ENCODE measurements at regions not wholly inside any gene's neighbourhood (a gene's known extent, or its start where the extent isn't known, plus 50 kb on each side); places are given as distances from the start of the nearest gene placed in this dataset.
"Not testable (repeated sequence)": the region's sequence is repeated elsewhere in the genome, so short reads cannot be mapped to it uniquely, and the experiment has no call there.

DNA sequence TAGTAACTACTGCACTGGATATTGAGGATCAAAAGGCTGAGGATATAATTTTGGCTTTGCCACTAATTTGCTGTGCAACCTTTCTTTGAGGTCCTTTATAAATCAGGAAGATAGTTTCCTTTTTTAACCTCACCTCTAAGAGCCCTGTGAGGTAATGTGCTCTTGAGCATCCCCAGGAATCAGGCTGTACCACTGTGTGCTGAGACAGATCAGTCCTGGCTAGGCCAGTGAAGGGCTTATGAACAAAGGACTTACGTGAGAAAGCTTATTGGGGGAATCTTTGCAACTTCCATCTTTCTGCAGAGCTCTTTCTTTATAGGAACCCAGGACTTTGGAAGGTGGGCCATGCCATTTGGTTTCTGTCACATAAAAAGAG, 188.9 kb downstream of the SIPA1L2 start:
- DNase-seq: no peak

DNA sequence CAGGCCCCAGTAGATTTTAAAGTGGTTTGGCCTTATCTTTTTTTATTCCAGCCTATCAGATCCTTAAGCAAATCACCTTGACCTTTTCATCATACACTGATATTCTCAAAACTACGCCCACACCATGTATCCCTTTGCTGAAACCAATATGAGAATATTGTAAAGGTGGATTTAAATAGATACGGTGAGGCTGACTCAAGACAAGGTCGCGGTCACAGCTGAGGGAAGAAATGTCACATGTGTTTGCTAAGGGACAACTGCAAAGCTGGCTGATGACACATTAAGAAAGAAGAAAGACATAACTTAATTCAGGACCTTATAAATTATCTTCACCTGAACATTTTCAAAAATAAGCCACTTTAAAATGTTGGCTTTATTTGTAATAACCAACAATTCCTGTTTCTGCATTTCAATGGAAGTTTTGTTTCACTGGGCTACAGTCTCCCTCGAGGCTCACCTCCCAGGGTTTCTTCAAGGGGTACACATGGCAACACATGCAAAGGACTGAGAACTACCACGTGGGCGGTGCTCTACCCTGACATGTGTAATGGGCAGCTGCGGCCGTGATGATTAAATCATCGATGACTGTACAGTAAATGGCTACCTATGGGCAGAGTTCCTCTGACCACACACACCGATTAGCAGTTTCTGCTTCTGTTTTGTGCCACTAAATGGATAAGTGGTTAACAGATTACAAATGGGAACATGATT, 189.5 kb downstream of the SIPA1L2 start:
- DNase-seq: no peak

DNA sequence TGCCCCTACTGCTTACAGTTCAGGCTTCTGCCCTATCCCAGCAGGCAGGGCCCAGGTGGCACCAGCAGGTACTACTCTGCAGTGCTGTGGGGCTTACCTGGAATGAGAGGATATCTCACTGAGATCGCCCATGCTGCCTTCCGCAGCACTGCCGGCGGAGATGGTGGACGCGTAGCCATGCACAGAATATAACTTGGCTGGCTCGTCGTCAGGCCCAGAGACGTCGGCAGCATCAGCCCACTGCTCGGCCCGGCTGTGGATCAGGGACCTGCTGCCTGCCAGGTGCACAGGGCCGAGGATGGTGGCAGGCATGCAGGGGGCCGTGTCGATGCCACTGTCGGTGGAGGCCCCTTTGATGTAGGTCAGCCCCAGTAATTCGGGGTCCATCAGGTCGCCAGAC, 190.9 kb downstream of the SIPA1L2 start:
- DNase-seq: no peak

DNA sequence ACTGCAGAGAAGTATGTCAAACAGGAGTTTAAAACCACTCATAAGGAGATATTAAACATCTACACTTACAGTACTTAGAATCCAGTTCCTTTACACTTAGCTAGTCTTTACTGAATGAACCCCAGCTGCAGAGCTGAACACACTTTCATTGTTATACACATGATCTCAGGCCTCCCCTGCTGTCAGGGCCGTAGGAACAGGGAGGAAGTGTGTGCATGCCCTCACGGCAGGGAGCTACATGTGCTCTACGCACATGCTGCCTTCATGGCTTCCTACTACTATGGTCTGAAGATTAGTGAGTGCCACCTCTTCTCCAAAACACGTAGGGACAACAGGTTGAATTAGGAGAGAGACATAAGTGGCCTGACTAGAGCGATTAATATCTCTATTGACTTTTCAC, 191.5 kb downstream of the SIPA1L2 start:
- DNase-seq: no peak

DNA sequence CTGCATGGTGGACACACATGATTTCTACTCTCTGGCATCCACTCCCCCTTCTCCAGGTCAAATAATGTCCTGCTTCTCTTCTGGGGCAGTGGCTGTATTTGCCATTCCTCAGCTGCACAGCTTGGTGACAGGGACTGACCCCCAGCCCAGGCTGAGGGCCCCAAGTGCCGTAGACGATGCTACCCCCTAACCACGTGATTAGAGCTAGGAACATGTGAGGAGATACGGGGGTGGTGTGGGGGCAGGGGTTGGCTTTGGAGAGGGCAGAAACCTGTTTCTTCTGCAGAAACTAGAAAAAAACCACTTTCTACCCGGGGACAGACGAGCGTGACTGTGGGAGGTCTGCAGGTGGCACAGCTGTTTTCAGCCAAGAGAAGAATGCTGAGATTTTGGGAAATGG, 192.4 kb downstream of the SIPA1L2 start:
- no peak for DNase-seq

DNA sequence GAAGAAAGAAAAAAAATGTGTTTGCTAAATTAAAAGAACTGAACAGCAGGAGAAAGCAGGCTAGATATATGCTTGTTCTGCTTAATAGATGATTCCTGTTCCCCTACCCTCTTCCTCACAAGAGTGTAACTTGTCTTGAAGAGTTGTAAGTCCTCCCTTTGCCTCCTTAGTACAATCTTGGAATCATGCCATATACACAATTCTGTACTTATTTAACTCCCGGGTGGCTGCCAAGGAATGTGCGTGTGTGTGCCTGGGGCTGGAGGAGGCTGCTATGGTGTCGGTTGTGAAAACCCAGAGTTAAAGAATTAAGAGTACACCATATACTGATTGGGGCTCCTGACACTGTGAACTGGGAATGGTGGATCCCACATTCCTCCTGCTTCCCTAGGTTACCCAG, 194.2 kb downstream of the SIPA1L2 start:
- DNase-seq: no peak

DNA sequence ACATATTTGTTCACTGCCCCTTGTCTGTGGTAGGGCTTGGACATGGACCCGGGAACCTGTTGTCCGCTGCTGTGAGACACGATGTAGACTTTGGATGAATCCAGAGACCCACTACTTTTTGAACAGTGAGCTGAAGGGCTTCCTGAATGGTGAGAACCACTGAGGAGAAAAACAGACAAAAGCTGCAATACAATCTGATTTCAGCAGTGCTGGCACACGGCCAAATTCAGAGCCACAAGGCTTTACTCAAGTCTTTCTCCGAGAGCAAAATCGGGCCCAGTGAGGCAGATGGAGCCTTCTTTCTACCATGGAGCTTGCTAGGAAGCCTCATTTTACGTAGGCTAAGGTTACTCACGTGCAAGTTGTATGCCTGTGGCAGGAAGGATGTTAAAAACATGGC, 197.6 kb downstream of the SIPA1L2 start:
- peak; percentile 71 for DNase-seq

DNA sequence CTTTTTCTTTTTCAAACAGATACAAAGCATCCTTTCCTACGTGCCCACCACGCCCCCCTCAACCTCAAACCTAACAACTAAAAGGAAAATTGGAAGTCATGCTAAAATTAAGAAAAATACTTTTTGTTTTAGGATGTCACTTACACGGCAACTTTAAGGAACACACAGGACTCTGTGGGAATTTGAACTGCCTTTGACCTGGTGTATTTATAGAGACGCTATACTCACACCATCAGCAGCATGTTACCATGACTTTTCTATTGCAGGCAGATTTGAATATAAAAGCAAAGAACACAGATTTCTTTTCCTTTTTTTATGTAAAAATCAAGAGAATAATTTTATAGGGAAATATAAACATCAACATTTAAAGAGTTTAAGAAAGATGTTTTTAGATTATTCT, 198.2 kb downstream of the SIPA1L2 start:
- DNase-seq: no peak

DNA sequence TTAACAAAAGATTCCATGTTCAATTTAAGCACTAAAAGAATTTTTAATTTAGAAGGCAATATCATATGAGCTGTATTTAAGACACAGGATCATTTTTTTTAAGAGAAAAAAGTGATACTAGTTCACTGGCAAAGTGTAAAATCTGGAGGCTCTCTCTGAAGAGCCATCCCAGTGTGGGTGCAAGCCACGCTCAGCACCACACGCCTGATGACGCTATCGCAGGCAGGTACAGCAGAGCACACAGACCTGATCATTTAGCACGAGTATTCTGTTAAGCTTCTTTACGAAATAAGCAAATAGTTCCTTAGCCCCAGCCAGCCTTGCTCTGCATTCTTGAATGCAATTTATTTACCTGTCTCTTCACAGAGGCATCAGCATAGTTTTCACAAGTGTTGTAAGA, 198.6 kb downstream of the SIPA1L2 start:
- DNase-seq: no peak

DNA sequence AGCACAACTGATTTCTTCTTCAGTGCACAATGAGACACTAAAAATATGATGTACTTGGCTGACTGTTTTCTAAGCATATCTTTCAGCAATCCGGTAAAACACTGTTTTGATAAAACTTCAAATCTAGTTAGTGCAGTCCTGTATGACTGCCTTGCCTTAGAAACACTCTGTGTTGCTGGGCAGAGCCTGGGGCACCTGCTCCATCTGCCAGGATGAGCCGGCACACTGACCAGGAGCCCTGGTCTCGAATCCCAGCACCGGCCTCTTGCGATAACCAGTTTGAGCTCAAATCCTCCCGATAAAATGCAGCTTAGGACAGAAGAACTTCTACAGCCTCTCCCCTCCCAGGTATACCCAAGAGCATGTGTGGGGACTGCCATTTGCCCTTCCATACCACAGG, 199.5 kb downstream of the SIPA1L2 start:
- DNase-seq: no peak

DNA sequence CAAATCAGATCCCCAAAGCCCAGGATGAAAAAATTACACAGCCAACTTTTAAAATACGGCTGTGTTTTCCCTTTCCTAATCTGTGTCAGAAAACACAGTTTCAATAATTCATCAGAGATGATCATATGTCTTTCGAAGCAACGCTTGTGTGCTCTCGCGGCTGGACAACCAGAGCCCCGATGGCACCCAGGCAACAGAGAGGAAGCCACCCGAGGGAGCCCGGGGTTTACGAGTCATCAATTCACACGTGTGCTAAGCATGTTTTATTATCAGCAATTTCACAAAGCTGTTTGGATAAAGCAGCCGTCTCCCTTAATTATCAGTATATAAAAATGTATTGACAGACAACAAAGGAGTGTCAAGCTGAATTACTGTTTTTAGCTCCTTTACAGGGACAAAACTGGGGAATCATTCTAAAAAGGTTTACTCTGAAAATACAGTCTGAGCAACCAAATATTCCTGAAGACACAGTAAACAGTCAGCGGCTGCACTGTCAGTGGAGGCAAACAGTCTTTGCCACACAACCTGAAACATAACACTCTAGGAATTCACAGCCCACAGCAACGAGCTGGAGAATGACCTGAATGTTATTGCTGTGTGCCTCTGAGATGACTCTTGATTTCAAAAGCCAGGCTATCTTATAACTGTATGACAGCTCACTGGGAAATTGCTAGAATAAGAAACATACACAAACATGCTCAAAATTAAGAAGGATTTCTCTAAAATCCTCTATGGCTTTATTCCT, 201.0 kb downstream of the SIPA1L2 start:
- DNase-seq: no peak

DNA sequence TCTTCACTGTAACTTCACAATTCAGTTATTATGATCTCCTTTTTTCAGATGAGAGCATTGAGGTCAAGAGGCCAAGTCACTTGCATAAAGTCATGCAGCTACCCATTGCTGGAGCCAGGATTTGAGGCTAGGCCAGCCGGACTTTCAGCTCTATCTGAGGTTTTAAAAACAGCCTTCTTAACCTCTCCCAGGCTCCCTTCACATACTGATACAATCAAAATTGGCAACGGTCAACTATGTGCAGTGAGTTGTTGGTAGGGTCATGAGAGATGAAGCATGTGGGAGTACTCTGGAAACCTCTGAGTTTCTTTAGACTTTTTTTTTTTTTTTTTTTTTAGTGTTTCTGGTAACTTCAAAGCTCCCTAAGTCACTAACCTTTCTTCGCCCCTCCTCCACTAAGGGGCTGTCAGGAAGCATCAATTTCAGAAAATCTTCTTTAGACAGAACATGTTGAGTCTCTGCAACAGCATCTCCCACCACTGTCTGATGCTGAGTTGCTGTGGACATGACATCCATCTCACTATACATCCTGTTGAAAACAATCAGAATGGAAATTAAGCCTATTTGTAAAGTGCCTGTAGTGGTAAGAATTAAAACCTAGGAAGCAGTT, 201.8 kb downstream of the SIPA1L2 start:
- no peak for DNase-seq

DNA sequence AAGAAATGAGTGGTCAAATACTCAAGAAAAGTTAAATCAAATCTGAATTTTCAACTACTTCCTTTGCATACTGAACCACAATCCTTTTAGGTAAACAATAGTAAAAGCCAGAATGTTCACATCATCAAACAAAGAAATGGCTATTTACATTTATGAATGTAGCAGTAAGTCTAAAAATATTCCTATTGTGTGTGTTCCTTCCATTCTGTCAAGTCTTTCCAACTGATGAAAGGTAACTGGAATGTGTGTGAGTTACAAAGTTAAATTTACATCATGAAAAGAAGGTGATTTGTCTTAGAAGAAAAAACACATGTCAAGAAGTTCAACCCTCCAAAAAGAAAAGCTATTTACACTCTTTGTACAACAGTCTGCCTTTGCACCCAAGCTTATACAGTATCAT, 203.1 kb downstream of the SIPA1L2 start:
- no peak for DNase-seq

DNA sequence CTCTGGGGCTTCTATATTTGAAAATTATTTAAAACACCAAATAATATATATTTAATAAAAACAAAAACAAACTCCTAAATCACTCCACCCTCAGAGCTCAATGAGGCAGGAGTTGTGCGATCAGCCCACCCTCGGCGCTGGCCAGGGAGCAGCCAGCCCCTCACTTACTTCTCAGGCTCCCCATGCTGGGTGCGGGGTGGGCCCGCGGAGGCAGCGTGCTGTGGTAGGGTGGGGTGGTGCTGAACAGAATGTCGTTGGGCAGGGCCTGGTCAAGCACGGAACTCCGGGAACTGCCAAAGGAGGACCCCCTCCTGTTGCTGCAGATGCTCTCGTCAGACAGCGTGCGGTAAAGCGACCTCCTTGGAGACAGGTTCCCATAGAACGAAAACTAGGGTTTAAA, 204.5 kb downstream of the SIPA1L2 start:
- DNase-seq: no peak

DNA sequence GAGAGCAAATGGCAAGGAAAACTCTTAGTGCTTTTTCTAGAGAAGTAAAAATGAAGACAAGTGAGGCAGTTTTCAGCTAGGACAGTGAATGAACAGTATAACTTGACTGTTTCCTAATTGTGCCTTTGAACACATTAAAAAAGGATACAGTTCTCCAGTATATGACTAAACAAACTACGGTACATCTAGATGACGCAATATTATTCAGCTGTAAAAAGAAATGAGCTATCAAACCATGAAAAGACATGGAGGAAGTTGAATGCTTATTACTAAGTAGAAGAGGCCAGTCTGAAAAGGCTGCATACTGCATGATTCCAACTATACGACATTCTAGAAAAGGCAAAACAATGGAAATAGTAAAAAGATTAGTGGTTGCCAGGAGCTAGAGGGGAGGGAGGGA, 206.3 kb downstream of the SIPA1L2 start:
- no peak for DNase-seq

DNA sequence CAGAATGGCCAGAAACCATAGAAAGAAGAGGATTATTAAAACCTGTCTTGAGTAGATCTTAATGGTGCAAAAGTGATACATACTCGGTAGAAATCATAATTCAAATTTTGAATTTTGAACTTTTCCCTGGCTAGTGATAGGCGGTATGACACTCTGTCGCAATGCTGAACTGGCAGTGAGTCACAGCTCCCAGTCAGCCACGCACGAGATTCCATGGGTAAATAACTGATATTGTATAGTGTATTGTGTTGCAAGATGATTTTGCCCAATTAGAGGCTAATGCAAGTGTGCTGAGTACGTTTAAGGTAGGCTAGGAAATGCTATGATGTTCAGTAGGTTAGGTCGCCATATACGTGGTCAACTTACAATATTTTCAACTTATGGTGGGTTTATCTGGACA, 207.0 kb downstream of the SIPA1L2 start:
- DNase-seq: no peak

DNA sequence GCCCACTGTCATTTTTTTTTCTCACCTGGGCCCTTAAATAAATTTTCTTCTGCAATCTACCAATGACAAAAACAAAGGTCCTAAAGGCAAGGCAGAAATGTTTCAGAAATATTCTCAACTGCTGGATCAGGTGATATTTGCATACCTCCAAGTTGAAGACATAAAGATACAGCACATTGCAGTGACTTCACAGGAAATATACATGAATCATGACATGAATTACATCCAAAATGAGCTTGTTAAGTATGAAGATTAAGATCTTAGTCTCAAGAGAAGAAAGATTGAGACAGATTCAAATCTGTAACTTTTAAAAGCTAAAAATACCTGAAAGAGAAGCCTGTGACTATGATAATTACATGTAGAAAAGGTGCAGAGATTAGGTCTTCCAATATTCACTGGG, 207.8 kb downstream of the SIPA1L2 start:
- no peak for DNase-seq

DNA sequence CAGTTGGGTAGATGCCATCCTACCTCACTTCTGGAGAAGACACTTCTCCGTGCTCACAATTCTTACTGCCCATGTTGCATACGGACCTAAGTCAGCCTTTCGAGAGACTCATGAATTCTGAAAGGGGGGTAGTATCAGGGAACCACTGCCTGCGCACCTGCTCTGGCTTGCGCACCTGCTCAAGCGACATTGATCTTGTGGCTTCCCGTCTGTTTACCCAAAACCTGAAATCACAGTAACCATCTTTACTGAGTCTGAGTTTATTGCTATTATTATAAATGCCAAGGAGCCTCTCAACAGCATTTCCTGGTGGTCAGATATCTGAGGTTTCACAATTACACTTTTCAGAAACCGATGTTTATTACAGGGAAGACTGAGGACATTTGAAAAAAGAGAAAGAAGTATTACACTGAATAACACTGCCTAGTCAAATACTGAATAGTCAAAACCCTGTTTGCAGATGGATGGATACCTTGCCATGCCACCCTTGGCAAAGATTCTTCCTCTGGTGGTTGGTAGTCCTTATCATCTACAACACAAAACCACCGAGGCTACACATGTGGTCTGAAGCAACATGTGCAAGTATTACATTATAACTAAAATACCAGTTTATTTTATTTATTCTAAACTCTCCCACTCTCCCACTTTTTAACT, 208.7 kb downstream of the SIPA1L2 start:
- no peak for DNase-seq

DNA sequence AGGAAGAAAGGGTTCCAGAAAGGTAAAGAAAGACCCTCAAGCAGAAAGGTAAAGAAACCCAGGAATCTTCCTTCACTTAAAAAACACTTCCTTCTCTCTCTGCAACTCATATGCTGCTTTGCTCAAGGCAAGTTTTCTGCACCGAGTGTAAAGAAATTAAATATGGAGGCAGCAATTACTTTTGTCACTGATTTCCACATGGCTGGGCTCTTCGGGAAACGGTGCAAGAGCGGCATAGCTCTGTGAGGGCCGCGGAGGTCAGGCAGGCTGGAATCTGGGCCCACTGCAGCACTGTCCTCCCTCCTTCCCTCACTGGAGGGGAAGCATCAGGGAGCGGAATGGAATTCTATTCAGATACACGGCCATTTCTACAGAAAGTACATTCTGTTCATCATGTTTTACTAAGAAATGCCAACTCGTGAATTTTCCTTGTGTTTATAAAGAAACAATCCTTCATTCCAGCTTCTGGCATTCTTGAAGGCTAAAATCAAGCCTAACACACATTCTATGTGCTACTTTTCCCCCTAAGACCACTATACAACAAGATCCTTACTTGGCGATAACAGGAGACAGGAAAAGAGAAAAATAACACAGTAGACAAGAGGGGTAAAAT, 212.2 kb downstream of the SIPA1L2 start:
- DNase-seq: no peak

DNA sequence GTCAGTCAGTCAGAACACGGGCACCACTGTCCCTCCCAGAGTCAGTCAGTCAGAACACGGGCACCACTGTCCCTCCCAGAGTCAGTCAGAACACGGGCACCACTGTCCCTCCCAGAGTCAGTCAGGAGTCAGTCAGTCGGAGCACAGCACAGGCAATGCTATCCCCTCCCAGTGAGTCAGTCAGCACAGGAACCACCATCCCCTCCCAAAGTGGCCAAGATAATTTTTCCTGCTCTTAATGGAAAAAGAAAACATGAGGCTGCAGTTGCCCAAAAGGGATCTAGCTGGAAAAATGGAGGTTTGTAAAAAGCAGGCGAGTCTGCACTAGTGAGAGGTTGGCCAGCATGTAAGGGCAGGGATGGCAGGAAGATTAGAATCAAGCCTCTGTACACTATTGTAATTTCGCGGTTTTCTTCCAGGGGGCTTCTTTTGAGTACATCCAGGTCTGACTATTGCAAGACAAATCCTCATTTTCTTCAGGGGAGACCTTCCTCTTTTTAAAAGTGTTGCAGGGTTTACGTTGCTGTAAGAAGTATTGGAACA, 213.8 kb downstream of the SIPA1L2 start:
- no peak for DNase-seq

DNA sequence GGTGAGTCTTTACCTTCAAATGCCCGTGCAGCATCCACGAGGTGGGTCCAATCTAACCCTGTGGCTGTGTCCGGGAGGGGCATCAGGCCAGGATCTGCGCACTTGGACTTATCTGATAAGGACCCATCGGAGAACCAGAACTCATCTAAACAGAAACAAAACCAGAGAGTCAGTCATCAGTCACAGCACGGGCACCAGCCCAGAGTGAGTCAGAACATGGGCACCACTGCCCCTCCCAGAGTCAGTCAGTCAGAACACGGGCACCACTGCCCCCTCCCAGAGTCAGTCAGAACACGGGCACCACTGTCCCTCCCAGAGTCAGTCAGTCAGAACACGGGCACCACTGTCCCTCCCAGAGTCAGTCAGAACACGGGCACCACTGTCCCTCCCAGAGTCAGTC, 214.5 kb downstream of the SIPA1L2 start:
- not testable (repeated sequence) for DNase-seq

DNA sequence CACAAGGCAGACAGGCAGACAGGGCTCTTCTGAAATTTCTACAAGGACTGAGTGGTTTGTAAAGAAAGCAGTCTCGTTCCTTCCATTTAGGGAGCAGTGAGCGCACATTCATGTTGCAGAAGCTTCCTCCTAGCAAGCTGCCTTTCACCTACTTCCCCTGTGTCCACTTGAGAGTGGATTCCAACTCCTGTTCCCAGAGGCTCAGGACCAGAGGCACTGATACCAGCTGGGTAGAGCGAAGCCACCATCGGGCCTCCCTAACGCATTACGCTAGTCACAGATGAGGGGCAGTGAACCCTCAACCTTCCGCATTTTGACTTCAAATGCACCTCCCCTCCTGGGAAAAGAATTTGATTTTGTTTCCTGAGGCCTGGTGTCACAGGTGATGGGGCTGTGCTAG, 215.8 kb downstream of the SIPA1L2 start:
- DNase-seq: no peak

DNA sequence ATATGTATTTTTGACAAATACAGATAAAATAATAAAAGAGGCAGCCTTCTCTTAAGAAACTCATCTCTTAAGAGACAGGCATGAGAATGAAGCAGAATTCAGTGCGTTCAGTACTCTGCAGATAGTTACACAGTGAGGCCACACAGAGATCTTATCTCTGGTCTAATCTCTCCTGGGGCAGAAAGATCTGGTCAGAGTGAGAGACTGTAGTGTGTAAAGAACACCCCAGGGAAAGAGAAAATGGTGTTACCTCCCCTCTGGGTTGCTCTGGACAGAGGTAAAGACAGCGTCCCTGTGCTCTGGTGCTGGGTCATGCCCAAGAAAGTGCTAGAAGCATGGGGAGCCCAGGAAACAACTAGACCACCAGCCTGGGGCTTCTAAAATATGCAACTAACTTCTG, 216.3 kb downstream of the SIPA1L2 start:
- DNase-seq: no peak

All from NCI-H2171 treated with DMSO at 0.1 percent for 48 hours (cell line).